Peyer's patch (tissue), 4 donors: ENCODE measurements at regions not wholly inside any gene's neighbourhood (a gene's known extent, or its start where the extent isn't known, plus 50 kb on each side); places are given as distances from the start of the nearest gene placed in this dataset.
"Not testable (repeated sequence)": the region's sequence is repeated elsewhere in the genome, so short reads cannot be mapped to it uniquely, and the experiment has no call there.

Experiments used
- CTCF ChIP-seq, 6 experiments: fragments of 450-650 bp in 4 of 6; fragments of 200-600 bp in 2 of 6; sonication (generic) in 1 of 6; IDR thresholded peaks; one replicate each; pipeline ENCODE4 v1.5.1; 2017 to 2019; ENCODE audit warnings: antibody characterized with exemption in 6 of 6, mild to moderate bottlenecking in 3 of 6, moderate library complexity in 1 of 6
- POLR2A ChIP-seq, 2 donors: fragments of 450-650 bp; IDR thresholded peaks; one replicate each; pipeline ENCODE4 v1.5.1; 2017; ENCODE audit warnings: antibody characterized with exemption in 2 of 2, mild to moderate bottlenecking in 2 of 2, moderate library complexity in 2 of 2

- TF ChIP-seq CTCF, POLR2A (IDR thresholded peaks at IDR 0.05): not testable (repeated sequence)
These were observed 244.0 kb downstream of the RTP5 start for GRCh38 chr2:242113492-242113891.
